SHP77 (cell line): ENCODE measurements at regions not wholly inside any gene's neighbourhood (a gene's known extent, or its start where the extent isn't known, plus 50 kb on each side); places are given as distances from the start of the nearest gene placed in this dataset.
"Not testable (repeated sequence)": the region's sequence is repeated elsewhere in the genome, so short reads cannot be mapped to it uniquely, and the experiment has no call there.

Experiments
- DNase-seq, 2 experiments: peaks; one replicate each; lab custom pipeline; 2025; lab: John Stamatoyannopoulos, UW

DNA sequence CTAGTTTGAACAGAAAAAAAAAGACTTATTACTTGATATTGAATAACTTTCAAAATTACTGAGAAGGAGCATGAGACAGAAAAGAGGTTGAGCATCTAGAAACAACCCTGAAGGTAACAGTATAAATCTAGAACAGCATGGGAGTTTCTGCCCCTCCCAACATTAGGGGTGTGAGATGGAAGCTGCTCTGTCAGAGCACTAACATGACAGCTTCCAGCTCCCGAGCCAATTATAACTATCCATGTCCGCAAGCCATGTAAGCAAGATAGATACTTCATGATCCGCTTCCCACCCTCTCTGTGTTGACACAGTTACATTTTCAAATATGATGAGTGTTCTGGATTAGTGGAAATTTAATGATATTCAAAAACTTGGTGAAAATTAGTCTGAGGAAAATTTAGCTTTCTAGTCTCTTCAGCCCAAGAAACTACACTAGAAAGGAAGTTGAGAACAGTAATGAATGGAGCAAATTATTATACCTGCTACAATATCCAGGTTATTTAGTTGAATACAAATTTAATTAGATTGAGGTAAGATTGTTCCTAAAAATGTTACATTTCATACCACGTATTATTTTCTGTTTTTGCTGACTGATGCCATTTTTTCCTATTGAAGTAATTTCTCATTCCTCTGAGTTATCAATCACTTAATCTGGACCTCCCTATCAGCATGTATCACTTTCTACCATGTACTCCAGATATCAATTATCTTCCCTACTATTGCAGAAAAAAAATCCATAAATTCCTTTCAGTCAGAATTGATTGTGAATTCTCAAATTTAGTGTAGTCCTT lies 129.3 kb upstream of the SLIT2 start:
- no peak for DNase-seq

DNA sequence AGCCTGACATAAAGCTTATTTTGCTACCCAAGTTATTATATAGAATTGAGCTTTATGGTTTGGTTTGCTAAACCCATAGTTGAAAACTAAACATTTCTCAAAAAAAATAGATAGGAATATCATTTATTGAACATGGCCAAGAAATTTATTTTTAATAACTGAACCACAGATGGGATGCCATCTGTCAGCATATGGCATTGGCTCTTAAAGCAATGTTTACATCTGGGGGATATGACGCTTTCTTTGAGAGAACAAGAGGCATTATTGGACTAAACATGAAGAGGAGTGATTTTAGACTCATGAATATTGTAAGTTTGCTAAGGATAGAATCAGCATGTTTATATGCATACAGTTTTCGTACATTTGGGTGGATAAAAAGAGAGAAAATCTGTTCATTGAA lies 132.6 kb upstream of the SLIT2 start:
- no peak for DNase-seq

DNA sequence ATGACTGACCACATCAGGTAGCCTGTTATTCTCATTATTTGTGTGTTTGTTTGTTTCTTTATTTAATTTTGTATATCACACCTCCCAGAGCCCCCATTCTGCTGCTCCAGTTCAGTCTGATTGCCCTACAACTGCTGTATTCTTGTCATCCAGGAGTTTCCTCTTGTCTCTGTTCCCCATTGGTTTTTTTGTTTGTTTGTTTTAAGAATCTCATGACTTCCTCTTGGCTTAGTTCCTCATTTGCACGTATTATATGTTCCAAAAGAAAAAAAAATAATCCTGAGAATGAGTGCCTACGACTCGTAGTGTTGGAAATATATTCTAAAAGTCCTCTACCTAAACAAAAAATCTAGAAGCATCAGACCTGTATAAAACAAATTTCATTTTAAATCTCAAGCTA lies 142.3 kb upstream of the SLIT2 start:
- DNase-seq = no peak

DNA sequence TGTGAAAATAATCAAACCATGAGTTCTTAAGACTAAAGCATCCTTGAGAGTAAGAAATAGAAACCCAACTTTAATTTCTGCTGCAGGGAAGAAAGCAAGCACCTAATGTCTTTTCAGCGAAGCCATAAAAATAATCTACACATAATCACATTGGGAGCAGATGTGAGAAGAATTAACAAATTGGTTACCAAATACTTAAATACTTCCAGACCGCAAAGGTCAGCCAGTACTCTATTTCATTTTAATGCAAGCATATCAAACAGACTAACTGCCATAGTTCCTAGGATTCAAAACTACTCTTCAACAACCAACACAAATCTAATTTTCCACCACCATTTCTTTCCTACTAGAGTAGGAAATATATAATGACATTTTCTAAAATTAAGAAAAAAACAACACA lies 144.8 kb upstream of the SLIT2 start:
- no peak for DNase-seq

DNA sequence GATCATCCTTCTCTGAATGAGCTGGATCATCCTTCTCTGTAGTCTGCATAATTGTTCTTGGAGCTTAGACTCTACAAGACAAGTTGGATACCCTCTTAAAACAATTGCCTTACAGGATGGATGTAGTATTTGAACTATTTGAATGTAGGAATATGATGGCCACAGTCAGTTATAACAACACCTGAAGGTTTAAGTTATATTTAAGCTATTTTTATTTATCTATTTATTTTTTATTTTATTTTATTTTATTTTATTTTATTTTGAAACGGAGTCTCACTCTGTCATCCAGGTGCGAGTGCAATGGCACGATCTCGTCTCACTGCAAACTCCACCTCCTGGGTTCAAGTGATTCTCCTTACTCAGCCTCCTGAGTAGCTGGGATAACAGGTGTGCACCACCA lies 149.9 kb upstream of the SLIT2 start:
- no peak for DNase-seq

DNA sequence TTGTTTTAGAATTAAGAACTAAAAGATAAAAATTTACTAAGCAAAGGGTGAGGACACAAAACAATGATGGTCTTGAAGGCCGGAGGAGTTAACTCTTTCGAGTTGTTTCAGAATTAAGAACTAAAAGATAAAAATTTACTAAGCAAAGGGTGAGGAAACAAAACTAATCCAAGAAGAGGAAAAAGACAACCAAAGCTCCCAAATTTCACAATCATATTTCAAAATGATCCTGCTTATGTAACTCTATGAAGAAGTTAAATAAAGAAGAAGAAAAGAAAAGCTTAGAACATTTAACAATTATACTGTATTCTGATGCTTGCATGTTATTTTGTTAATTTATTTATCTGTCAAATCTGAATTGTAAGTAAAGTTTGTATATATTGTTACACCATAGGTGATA lies 154.8 kb upstream of the SLIT2 start:
- no peak for DNase-seq

DNA sequence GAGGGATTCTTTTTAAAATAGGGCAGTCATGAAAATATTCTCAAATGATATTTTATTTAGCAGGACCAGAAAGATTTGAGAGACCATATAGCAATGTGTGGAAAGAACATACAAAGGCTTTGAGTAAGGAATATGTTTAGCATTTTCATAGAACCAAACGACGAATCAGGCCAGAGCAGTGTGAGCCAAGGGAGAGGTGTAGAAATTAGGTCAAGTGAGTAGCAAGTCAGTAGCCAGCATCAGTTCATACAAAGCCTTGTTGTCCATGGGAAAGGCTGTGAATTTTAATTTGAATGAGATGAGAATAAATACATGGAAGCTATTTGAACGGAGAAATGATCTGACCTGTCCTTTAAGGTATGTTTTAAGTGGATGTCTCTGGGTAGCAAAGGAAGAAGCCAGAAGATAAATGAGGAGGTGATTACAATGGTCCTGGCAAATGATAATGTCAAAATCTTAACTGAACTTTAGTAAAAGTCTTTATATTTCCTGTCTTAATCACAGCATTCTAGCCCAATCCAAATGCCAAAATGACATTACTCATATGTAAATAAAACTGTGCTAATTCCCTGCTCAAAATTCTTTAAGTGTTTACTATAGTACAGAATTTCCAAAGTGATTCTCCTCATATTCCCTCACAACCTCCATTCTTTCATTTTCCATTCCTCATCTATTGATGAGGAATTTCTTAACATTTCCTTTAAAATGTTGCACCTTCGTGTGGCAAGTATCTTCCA lies 155.7 kb upstream of the SLIT2 start:
- no peak for DNase-seq

DNA sequence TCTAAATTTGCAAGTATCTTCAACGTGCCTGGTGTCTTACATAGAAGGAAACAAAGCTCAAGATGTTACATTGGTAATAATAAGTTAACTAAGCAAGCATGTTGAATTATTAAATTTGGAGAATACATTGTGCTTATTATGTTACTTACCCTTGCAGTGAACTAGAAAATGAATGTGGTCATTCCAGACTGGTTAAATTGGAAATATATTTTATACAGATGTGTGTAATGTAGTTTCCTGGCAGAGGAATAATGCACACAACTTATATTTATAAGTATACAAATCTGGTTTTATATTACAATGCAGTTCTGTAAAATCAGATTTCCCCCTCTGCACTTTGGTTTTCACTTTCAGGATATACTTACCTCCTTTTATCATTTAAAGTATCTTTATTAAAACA lies 159.9 kb upstream of the SLIT2 start:
- no peak for DNase-seq

DNA sequence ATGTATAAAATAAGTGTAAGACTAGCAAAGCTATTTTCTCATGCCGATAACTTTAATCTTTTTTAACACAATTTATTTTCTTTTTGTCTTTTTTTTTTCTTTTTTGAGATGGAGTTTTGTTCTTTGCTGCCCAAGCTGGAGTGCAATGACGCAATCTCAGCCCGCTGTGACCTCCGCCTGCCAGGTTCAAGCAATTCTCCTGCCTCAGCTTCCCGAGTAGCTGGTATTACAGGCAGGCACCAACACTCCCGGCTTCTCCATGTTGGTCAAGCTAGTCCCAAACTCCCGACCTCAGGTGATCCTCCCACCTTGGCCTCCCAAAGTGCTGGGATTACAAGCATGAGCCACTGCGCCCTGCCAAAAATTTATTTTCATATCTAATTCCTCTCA lies 164.2 kb upstream of the SLIT2 start:
- DNase-seq = no peak

DNA sequence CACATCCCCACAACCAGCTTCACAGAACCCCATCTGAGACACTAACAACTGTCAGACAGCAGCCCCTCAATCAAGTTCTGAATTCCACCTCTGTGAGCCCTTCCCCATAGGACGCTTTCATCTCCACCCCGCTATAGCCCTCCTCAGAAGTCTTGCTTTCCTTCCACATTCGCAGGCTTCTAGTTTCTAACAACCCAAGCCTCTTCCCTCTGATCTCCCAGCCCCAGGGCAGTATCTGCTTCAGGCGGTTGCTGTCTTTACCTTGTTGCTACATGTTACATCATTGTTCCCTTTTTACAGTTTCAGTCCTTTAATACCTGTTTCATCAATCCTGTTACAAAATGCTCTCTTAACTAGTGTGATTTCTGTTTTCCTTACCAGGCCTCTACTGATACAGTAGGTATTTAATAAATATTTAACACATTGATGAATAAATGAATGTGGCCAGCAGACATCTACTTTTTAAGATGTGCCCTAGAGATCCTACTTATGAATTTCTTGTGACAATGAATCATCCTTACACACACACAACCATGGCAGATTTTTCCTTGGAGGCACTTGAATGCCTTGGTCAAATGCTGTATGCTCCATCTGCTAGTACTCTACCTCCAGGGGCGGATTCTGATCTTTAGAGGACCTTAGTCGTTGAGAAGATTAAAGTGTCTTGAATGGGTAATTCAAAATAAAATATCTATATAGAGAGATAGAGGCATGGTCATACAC lies 164.7 kb upstream of the SLIT2 start:
- DNase-seq = no peak

DNA sequence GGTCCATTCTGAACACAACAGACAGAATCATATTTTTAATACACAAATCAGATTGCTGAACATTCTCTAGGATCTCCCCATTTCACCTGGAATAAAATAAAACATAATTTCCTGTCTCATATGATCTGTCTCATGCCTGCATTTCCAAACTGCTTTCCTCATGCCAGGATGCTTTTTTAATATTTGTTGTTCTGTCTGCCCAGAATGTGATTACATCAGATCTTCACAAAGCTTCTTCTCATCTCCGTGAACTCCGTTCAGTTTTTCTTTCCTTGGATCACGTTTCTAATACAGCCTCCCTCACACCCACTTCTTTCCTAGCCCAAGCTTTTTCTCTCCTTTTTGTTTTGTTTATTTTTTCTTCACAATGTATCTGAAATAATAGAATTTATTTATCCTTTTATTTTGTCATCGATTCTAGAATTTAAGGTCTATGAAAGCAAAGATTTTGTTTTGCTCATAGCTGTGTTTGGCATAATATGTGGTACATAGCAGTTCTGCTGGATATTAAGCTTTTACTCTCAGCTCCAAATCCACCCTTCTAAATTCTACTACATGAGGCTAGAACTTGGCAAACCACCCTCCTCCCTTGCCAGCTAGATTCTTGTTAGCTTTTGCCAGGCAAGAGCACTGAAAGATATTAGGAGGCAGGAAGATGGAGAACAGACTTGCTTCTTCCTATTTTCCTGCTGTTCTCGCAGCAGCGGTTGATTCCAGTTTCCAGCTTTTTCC lies 165.5 kb upstream of the SLIT2 start:
- DNase-seq = no peak

DNA sequence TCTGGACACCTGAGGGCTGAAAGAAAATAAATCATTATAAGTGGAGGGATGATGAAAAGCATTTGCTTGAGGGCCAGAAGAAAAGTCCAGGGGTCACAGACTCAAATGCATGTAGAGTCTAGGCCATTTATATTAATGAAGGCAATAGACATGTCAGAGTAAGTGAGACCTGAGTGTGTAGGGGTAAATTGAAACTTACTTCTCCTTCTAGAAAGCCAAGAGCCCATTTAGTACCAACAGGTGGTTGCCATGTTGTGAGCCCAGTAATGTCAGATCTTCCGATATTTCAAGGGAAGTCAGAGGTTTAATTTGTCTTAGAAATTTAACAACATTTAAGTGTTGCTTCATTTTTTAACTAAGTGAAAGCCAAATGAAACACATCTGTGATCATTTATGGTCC lies 166.1 kb upstream of the SLIT2 start:
- no peak for DNase-seq

DNA sequence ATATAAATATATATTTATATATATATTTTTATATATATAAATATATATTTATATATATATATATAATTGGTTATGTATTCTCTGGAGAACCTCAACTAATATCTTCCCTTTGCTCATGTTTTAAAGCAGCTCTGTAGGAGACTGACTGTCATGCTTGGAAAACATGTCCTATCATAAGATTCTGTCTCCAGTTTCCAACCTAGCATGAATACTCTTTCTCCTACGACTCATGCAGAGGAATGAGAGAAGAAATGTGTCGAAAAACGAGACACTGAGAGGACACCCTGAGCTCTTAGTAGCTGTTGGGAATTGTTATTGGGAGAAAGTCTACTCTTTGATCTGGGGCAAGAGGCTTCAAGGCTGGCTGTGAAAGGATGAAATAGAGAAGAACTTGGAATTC lies 166.5 kb upstream of the SLIT2 start:
- DNase-seq = no peak

DNA sequence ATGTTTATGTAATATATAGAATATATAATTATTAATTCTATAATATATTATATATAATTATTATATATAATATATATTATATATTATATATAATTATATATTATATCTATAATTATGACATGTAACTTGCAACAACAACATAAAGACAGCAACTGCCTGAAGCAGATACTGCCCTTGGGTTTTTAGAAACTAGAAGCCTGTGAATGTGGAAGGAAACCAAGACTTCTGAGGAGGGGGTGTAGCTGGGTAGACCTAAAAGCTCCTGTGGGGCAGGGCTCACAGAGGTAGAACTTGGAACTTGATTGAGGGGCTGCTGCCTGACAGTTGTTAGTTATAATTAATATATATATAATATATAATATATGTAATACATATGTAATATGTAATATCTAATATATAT lies 167.2 kb upstream of the SLIT2 start:
- no peak for DNase-seq

DNA sequence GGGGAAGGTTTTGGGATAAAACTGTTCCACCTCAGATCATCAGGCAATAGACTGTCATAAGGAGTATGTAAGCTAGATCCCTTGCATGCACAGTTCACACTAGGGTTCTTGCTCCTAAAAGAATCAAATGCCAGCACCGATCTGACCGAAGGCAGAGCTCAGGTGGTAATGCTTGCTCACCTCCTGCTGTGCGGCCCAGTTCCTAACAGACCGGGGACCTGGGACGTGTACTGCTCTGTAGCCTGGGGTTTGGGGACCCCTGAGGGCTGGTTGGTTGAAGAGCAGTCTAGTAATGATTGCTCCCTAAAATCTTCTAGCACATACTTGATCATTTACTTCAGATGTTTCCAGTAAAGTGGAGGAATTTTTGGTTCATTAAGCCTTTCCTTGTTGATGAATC lies 173.1 kb upstream of the SLIT2 start:
- no peak for DNase-seq

DNA sequence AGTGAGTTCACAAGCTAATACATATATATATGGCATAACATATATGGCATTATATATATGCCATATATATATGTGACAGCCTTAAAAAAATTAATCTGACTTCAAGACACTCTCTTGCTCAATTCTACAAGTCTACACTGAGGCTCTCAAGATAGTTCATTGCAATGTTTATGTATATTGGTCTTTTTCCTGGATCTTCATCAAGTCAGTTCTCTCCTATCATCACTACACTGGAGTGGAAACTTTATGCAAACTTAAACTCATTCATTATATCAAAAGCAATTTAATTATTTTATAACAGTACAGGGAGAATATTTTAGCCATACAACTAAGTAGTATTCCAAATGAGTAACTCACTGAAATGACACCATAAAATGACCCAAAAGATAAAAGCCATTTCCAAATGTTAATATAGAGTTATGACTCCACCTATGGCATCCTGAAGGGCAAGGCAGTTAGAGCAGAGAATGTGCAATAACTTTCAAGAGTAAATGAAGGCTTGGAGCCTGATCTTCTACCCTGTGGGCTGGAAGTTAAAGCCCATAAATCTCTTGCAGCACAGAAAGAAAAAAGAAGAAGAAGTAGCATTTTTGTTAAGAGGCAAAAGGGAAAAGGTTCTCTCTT lies 176.3 kb upstream of the SLIT2 start:
- no peak for DNase-seq

DNA sequence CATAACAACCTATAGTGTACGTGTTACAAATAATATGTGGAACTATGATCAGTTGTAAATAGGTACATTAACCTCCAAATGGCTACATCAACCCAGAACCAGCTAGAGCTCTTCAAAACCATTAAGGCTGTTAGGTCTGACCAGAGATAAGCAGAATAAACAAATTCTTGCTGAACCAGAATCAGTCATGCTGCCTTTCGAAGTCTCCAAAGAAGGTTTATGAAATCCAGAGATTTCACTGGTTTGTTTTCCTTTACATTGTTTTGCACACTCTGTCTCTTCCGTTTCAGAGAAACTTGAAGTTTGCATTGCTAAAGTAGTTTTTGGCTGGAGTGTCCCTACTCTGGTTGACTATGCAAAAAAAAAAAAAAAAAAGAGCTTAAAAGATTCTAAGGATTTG lies 177.3 kb upstream of the SLIT2 start:
- no peak for DNase-seq

DNA sequence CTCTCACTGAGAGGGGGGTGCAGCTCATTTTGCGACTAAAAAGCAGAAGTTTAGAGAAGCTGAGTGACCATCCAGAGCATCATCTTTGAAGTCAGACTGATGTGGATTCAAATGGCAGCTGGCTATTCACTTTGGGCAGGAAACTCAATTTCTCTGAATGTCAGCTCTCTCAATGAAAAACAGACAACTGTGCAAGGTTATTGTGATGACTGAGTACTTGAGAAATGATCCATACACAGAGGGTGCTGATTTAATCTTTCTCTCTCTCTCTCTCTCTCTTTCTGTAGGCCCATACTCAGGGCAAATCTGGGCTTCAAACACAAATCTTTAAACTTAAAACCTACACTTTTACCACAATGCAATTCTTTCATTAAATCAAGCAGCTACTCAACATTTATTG lies 185.8 kb upstream of the SLIT2 start:
- DNase-seq = no peak

DNA sequence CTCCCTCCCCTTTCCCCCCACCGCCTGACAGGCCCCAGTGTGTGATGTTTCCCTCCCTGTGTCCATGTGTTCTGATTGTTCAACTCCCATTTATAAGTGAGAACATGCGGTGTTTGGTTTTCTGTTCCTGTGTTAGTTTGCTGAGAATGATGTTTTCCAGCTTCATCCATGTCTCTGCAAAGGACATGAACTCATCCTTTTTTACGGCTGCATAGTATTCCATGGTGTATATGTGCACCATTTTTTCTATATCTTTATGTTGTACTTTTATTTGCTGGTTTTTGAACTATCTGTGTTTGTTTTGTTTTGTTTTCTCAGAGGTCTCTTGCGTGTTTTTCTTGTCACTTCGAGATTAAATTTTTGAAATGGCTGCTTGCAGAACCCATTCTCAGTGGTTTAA lies 188.8 kb upstream of the SLIT2 start:
- not testable (repeated sequence) for DNase-seq

DNA sequence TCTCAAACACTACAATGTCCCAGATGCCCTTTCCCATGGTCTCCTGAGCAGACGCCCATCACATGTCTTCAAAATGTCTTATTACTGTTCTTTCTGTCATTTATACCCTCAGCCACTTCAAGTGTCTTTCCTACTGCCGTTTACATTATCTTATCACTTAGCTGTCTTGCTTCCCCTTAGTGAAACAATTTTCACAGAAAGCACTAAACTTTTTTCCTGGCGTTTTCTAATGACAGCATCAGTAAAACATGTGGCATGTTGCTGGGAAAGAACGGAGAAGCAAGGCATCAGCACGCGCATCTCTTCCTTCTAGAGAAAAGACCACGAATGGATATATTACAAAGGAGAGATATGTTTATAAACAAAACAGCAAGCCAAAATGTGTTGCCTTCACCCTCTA lies 189.7 kb upstream of the SLIT2 start:
- DNase-seq = no peak

DNA sequence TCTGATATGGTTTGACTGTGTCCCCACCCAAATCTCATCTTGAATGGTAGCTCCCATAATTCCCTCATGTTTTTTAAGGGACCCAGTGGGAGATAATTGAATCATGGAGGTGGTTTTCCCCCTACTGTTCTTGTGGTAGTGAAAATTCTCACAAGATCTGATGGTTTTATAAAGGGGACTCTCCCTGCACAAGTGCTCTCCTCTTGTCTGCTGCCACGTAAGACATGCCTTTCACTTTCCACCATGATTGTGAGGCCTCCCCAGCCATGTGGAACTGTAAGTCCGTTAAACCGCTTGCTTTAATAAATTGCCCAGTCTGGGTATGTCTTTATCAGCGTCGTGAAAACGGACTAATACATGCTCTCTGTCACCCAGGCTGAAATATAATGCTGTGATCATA lies 200.9 kb upstream of the SLIT2 start:
- no peak for DNase-seq

DNA sequence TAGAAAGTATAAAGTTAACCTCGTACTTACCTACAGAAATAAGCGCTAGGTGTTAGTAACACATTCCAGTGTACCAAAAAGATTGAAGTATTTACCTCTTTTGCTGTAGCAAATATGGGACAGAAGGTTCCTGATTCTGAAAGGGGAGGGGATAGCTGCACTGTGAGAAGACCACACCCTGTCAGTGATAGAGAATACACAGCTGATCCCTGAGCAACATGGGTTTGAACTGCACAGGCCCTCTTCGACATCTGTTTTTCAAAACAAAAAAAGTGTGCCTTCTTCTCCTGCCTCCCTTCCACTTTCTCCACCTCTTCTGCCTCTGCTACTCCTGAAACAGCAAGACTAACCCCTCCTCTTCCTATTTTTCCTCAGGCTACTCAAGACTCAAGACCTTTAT lies 201.8 kb upstream of the SLIT2 start:
- no peak for DNase-seq
